ENCODE measurements at regions not wholly inside any gene's neighbourhood (a gene's known extent, or its start where the extent isn't known, plus 50 kb on each side); places are given as distances from the start of the nearest gene placed in this dataset.
A peak's percentile ranks its signal among the peaks of the same experiment; 100 is the strongest.

DNA sequence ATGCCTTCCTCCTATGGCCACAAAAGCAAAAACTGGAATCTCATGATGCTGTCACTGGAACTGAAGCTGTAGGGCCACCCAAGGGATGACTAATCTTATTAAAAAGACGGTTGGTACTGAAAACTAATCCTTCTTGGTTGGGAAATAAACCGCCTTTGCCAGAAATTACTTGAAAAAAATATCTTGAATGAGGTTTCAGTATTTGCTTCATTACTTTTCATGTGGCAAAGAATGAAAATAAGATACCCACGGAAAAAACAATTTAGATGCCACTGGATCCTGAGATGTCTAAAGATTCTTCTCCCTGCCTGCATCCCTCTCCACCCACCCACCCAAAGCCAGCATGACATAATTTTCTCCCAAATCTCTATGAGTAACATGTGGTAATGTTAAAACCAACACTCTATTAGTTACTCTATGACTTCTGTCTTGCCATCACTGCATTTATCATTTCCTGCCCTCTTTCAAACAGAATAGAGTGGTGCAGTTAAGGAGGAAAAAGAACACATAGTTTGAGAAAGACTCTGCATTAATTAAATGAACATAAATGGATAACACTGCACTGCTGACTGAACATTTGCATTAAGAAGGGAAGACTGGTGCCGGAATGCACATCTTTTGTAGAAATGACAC, 111.8 kb upstream of the DPH6 start:
- DNase-seq (ENCODE audit: low spot score) = no peak

DNA sequence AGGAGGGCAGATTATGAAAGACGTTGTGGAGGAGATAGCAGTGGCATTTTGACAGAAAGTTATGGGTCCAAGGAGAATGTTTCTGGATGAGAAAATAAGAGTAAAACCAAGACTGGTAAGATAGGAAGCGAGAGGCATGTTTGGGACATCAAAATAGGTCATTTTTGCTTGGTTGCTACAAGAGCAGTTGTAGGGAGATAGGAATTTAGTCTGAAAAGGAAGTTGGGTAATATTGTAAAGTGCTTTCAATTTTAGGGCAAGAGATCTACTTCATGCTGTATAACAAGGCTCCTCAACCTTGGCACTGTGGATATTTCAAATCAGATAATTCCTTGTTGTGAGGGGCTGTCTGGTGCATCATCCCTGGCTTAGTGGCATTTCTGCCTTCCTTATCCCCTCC, 118.0 kb upstream of the DPH6 start:
- no peak for DNase-seq (ENCODE audit: low spot score)

DNA sequence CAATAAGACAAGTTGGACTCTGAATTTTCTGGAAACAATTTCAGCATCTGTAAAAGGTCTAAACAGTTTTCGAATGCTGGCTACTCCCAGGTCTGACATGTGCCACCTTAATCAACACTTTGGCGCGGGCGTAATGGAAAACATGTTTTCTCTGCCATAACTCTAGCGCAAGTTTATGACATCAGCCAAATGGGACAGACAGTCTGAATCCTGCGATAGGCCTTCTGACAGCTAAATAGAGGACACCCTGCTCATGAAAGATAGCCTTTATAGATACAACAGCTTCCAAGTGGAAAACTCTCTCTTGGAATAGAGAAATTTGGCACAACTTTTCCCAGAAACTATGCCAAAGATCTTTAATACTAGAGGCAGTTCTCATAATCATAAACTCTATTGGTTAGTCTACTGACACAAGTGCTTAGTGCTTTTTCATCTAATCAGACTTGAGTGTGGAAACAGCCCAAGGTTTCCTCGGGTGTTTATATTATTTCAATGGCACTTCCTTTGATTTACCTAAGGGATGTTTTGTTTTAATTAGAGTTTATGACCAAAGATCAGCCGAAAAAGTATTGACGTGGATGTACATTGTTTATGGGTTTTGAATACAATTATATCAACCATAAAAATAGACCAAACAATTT, 120.1 kb upstream of the DPH6 start:
- no peak for DNase-seq (ENCODE audit: low spot score)

DNA sequence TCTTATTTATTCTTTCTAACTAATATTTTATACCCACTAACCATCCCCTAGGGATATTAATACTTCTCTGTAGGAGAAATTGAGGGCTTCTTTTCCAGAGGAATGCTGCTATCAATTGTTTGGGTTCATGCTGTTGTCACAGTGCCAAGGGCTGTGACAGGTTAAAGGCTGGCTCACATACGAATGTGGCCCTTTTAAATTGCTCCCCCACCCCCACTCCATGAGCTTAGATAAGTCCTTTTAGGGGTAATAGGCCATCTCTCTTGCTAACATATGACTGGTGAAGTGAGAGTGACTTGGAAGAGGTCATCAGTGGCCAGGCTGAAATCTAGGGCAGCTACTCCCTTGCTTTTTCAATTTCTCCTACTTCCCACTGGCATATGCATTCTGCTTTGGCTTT, 121.9 kb upstream of the DPH6 start:
- no peak for DNase-seq (ENCODE audit: low spot score)

GRCh38 chr15:35669021-35669420, 123.1 kb upstream of the DPH6 start:
- DNase-seq (ENCODE audit: low spot score) = no peak

GRCh38 chr15:35669432-35670045, 123.6 kb upstream of the DPH6 start:
- DNase-seq (ENCODE audit: low spot score) = no peak

GRCh38 chr15:35671197-35671596, 125.2 kb upstream of the DPH6 start:
- DNase-seq (ENCODE audit: low spot score) = no peak

GRCh38 chr15:35671981-35672380, 126.0 kb upstream of the DPH6 start:
- no peak for DNase-seq (ENCODE audit: low spot score)

DNA sequence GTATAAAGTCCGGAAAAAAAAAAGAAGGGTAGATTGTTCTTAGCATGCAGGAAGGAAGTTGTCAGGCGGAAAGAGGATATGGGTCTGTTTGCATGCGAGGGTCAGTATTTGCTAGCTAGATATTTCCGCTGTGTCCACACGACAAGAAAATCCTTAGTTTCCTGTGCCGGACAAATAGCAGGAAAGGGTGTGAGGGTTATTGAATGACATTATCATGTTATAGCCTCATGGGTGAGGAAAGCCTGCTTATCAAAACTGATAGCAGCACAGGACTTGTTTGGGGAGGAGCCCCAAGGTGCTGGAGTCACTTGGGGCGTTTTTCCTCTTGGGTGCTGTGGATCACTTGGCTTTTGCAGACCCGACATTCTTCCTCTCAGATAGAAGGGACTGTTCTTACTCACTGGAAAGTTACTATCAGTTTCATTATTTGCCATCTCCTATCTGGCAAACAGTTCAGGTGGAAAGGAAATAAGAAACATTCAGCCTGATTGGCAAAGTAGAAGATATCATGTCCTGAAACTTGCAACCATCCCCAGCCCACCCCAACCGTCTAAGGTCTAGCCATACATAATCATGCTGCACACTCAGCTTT, 127.2 kb upstream of the DPH6 start:
- peak; percentile 19 for DNase-seq (ENCODE audit: low spot score)

- DNase-seq (ENCODE audit: low spot score) = no peak
Measured at GRCh38 chr15:35674873-35675781, 129.2 kb upstream of the DPH6 start.

DNA sequence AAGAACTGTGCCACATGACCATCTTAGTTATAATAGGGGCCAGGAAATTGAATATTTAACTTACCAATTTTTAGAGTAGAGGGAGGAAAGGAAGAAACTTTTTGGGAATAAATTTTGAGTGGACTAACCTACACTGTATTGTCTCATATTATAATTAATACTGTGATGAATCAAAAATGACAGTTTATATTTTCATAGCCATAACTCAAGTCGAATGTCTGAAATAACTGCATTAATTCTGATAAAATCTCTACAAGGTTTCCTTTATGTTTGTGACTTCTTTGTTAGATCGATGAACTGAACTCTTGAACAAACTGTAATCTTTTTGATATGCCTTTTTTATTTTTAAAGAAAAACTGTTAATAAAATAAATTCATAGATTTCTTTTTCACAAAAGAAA, 132.8 kb upstream of the DPH6 start:
- no peak for DNase-seq (ENCODE audit: low spot score)

DNA sequence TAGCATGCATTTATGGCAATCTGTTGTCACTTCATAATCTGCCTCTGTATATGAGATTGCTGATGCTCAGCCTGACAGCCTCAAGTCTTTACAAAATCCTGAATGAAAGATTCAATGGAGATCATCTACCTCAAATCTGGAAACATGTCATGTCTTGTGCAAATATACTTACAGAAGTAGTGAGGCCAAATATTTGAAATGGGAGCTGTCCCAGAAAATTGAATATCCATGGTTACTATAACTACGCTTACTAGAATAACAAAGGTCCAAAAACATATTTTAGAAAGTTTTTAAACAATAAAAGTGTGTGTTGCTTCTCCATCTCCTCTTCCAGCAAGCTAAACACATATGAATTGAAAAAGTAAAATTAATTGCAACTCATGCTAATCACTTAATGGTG, 133.2 kb upstream of the DPH6 start:
- no peak for DNase-seq (ENCODE audit: low spot score)

DNA sequence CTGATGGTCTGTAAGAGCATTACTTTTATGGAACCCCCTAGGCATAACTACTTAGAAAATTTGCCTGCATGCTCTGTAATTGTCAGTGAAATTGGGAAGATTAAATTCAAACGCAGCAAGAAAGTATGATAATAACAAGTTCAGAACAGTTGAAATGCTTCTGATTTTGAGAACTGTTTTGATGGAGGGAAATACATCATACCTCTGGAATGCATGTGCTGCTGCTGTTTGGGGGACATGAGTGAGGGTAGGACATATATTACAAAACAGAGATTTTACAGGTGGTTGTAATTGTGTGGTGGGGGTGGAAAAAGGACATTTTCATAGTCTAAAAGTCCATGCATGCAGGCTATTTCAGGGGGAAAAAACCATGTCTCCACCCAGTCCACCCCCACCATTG, 135.0 kb upstream of the DPH6 start:
- DNase-seq (ENCODE audit: low spot score) = no peak

DNA sequence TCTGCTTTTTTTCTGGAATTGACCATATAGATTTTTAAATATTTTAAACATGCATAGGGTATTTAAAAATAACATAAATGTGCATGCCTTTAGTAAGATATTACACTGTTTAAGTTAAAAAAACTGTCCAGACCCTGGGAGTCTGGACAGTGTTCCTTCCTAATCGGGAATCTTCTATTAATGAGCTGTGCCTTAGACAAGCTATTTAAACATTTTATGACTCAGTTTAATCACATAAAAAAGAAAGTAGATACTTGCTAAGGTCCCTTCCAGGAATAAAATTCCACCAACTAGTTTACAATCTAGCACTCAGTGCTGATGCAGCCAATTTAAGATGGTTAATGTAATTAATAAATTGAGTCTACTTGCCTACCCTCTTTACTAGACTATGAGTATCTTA, 140.4 kb upstream of the DPH6 start:
- no peak for DNase-seq (ENCODE audit: low spot score)

DNA sequence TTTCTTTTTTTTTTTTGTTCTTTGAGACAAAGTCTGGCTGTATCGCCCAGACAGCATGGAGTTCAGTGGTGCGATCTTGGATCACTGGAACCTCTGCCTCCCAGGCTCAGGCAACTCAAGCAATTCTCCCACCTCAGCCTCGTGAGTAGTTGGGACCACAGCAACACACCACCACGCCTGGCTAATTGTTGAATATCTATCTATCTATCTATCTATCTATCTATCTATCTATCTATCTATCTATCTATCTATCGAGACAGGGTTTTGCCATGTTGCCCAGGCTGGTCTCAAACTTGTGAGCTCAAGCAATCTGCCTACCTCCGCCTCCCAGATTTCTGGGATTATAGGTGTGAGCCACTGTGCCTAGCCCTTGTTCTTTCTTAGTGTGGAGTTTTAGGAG, 143.3 kb upstream of the DPH6 start:
- no peak for DNase-seq (ENCODE audit: low spot score)

DNA sequence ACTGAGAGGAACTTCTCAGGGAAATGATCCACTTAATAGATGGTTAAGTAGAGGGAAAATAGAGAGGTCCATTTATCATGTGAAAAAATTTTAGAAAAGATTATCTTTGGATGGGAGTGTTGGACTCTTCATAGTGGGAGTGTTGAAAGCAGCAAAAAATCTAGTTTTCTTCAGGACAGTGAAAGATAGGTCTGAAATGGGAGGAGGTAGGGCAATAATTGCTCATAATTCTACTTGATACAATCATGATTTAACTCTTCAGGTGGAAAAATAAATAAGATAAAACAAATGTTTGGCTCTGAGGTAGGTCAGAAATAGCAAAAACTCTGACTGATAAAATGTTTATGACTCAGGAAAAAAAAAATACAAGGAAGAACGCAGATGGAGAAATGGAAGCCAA, 144.1 kb upstream of the DPH6 start:
- no peak for DNase-seq (ENCODE audit: low spot score)

GRCh38 chr15:35690698-35691116, 144.7 kb upstream of the DPH6 start:
- no peak for DNase-seq (ENCODE audit: low spot score)

DNA sequence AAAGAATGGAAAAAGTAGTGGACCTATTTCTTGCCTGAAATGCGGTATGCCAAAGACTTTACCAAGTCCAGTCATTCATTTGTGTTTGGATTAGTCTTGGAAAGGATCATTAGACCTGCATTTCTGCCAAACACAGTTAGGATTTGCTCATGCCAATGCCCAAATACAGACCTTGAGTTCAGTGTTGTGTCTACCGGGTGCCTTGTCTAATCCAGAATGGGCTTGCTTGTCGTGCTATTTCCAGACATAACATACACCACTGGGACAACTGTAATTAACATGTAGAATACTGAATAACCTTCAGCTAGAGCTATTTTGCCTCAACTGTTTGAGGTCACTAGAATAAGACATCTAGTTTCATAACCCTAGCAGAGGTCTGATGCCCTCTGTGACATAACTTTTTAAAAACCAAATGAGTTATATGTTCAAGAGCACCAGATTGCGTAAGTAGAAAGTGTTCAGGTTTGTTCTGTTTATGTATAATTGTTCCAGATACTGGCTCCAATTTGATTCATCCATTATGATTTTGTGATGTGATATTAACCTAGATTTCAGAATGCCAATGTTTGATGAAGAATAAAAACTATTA, 145.3 kb upstream of the DPH6 start:
- DNase-seq (ENCODE audit: low spot score) = no peak

DNA sequence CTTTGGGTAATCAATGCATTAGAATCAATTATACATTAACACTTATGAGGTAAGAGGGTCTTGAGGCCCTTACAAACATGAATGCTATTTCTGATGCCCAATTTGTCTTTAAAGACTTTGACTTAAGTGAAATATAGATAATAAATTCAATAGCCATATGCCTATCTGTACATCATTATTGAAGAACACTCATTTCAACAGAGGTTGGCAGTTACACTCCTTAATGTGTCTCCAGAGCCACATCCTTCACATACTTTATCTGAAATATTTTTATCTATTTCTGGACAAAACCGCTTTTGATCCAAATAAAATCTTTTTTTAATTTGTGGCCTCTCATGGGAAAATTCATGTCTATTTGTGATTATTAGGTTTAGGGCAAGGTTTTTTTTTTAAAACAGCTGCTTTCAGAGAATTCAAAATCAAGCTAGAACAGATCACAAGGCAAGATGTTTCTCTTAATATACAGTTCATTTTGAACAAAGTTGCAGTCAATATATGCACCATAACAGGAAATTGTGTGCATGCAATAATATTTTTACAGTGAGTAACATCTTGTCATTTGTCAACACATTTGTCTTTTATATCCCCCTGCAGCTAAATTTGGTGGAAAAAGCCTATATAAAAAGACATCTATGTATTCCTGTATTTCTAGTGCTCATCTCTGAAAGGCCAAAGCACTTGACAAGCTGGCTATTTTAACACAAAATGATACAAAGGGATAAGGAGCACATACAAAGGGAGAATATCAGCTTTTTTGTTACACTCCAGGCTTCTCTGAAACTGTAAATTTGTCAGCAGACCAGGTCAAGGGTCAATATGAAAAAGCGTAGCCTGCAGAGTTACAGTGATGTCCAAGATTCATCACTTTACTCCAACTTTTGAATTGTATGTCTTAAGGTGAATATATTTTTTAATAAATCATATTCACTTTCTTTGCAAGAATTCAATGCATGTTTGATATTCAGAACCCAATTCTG, 146.2 kb upstream of the DPH6 start:
- DNase-seq (ENCODE audit: low spot score) = no peak

DNA sequence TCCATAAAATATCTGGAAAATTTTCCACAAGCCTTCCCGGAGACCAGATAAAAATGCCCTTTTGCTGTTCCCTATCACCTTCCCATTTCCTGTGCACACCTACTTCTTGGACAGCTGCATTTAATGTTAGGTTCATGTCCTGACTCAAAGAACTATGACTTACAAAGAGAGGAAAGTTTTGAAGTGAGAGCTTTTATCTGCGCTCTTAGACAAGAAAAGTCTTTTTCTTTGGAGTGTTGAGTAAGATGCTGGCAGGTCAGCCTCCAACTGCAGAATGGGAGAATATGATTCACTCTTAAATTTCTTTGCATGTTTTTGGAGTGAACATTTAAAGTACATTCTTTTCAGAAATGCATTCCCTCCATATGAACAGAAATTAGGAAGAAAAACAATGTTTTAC, 147.3 kb upstream of the DPH6 start:
- no peak for DNase-seq (ENCODE audit: low spot score)

GRCh38 chr15:35693886-35694285, 147.9 kb upstream of the DPH6 start:
- DNase-seq (ENCODE audit: low spot score) = no peak
